ENCODE measurements at regions not wholly inside any gene's neighbourhood (a gene's known extent, or its start where the extent isn't known, plus 50 kb on each side); places are given as distances from the start of the nearest gene placed in this dataset.

- TF ChIP-seq, protein P1, sequence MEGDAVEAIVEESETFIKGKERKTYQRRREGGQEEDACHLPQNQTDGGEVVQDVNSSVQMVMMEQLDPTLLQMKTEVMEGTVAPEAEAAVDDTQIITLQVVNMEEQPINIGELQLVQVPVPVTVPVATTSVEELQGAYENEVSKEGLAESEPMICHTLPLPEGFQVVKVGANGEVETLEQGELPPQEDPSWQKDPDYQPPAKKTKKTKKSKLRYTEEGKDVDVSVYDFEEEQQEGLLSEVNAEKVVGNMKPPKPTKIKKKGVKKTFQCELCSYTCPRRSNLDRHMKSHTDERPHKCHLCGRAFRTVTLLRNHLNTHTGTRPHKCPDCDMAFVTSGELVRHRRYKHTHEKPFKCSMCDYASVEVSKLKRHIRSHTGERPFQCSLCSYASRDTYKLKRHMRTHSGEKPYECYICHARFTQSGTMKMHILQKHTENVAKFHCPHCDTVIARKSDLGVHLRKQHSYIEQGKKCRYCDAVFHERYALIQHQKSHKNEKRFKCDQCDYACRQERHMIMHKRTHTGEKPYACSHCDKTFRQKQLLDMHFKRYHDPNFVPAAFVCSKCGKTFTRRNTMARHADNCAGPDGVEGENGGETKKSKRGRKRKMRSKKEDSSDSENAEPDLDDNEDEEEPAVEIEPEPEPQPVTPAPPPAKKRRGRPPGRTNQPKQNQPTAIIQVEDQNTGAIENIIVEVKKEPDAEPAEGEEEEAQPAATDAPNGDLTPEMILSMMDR (IDR thresholded peaks at IDR 0.05): no peak
- no peak for TF ChIP-seq POLR2A (IDR thresholded peaks at IDR 0.05)
These were observed 91.1 kb upstream of the SLC38A4 start for GRCh38 chr12:46916796-46917419.

All from transverse colon (tissue), 3 donors.